NCI-H2029 (cell line): ENCODE measurements at regions not wholly inside any gene's neighbourhood (a gene's known extent, or its start where the extent isn't known, plus 50 kb on each side); places are given as distances from the start of the nearest gene placed in this dataset.
"Not testable (repeated sequence)": the region's sequence is repeated elsewhere in the genome, so short reads cannot be mapped to it uniquely, and the experiment has no call there.

Experiments used
- DNase-seq: peaks from one replicate; lab custom pipeline; 2025; lab: John Stamatoyannopoulos, UW

GRCh38 chr5:29451004-29451403 lies 1742.5 kb upstream of the CDH6 start:
- DNase-seq = not testable (repeated sequence)

GRCh38 chr5:29414681-29415080 lies 1778.8 kb upstream of the CDH6 start:
- no peak for DNase-seq

- DNase-seq = no peak
These were observed 1780.5 kb upstream of the CDH6 start for GRCh38 chr5:29412979-29413378.

GRCh38 chr5:29402270-29402669 lies 1791.2 kb upstream of the CDH6 start:
- no peak for DNase-seq

GRCh38 chr5:29389993-29390392 lies 1803.5 kb upstream of the CDH6 start:
- no peak for DNase-seq

GRCh38 chr5:29387384-29387783 lies 1806.1 kb upstream of the CDH6 start:
- no peak for DNase-seq

GRCh38 chr5:29382780-29383179 lies 1810.7 kb upstream of the CDH6 start:
- no peak for DNase-seq

- DNase-seq = no peak
These were observed 1813.5 kb upstream of the CDH6 start for GRCh38 chr5:29380029-29380428.

- DNase-seq = no peak
These were observed 1813.9 kb upstream of the CDH6 start for GRCh38 chr5:29379619-29380018.

- DNase-seq = no peak
These were observed 1815.4 kb upstream of the CDH6 start for GRCh38 chr5:29378104-29378503.

GRCh38 chr5:29370248-29370647 lies 1823.2 kb upstream of the CDH6 start:
- no peak for DNase-seq

GRCh38 chr5:29367176-29367833 lies 1826.2 kb upstream of the CDH6 start:
- DNase-seq = no peak

- no peak for DNase-seq
These were observed 1842.3 kb upstream of the CDH6 start for GRCh38 chr5:29351170-29351569.

GRCh38 chr5:29337030-29337429 lies 1856.5 kb upstream of the CDH6 start:
- no peak for DNase-seq

GRCh38 chr5:29321591-29321990 lies 1871.9 kb upstream of the CDH6 start:
- no peak for DNase-seq

GRCh38 chr5:29309359-29309758 lies 1884.1 kb upstream of the CDH6 start:
- DNase-seq = no peak

- no peak for DNase-seq
These were observed 1886.0 kb upstream of the CDH6 start for GRCh38 chr5:29307478-29307877.

- DNase-seq = no peak
These were observed 1888.9 kb upstream of the CDH6 start for GRCh38 chr5:29304545-29304944.

- no peak for DNase-seq
These were observed 1896.9 kb upstream of the CDH6 start for GRCh38 chr5:29296548-29296947.

- DNase-seq = no peak
These were observed 1915.8 kb upstream of the CDH6 start for GRCh38 chr5:29277642-29278041.

GRCh38 chr5:29276371-29276770 lies 1917.1 kb upstream of the CDH6 start:
- DNase-seq = no peak

- no peak for DNase-seq
These were observed 1929.6 kb upstream of the CDH6 start for GRCh38 chr5:29263915-29264351.

GRCh38 chr5:29262339-29263123 lies 1931.0 kb upstream of the CDH6 start:
- no peak for DNase-seq

- no peak for DNase-seq
These were observed 1932.3 kb upstream of the CDH6 start for GRCh38 chr5:29261213-29261612.
